ENCODE measurements at regions not wholly inside any gene's neighbourhood (a gene's known extent, or its start where the extent isn't known, plus 50 kb on each side); places are given as distances from the start of the nearest gene placed in this dataset.
"Not testable (repeated sequence)": the region's sequence is repeated elsewhere in the genome, so short reads cannot be mapped to it uniquely, and the experiment has no call there.

DNA sequence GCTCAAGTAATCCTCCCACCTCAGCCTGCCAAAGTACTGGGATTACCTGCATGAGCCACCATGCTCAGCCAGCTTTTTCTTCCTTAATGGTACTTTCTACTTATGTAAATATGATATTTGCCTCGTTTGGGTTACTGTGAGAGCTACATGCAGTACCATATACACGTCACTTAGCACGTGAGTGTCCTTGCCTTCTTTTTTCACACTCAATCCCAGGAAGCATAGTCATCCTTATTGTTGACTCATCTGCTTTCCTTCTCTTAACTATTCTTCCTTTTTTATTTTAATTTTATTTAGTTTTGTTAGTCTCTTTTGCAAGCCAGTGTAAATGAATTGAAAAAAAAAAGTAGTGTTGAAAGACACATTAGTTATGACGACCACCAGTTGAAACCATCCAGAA lies 205.9 kb downstream of the HIPK3 start:
- no peak for DNase-seq (ENCODE audit: low spot score)

DNA sequence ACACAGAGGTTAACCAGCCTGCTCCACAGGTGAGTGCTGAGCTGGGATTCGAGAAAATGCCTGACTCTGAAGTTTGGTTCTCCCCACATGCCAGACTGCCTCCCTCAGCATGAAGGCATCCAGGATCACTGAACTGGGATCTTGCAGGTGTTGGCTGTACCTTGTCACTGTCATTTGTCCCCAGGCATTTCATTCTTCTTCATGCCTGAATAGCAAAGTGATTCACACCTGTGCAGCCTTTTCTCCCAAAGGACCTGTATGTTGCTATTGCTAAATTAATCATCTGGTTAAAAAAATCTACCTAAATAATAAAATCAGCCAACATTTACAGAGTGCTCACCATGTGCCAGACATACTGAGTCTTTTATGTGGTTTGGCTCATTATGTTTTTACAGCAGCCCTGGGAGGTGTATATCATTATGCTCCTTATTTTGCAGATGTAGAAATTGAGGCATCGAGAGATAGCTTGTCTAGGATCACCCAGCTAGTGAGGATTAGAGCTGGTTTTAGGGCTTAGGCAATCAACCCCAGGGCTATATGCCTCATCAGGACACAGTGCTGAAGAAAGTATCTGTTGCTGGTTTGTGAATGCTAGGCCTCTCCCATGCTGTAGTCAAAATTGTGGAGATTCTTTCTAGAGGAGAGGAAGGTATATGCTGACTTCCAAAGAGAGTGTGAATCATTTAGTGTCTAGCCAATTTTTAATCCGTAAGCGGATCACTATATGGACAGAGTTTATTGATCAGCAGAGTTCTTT lies 204.4 kb downstream of the HIPK3 start:
- no peak for DNase-seq (ENCODE audit: low spot score)

GRCh38 chr11:33457948-33458347 lies 200.8 kb downstream of the HIPK3 start:
- no peak for DNase-seq (ENCODE audit: low spot score)

GRCh38 chr11:33455867-33456463 lies 198.8 kb downstream of the HIPK3 start:
- DNase-seq (ENCODE audit: low spot score), result no peak

- no peak for DNase-seq (ENCODE audit: low spot score)
Measured at GRCh38 chr11:33454264-33454663, 197.1 kb downstream of the HIPK3 start.

DNA sequence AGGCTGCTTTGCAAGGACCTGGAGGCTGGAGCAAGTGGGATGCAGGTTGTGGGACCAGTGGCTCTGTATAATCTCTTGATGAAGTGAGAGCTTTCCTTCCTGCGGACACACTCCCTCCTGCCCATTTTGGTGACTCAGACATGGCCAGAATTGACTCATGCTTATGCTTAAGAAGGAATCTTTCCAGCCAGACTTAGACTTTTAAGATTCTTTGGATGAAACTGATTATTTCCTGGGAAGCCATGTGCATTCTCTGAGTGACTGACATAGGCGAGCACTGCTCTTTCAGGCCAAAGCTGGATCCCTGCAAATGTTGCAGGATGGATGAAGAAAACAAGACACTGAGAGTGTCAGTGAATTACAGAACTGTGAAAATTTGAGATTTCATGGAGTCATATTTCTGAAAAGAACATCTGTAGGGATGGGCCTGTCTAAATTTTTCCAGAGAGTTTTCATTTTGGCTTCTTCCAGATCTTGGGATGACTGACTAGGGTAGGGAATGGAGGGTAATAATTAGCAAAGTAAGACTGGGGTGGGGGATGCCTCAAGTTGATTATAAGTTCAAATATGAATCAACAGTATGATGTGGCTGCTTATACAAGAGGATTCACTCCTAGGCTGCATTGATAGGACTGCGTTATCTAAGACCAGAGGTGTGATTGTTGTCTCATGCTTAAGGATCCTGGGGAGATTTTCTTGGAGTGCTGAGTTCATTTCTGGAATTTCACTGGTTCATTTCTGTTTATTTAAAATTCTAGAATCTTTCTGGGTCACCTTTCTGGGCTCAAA lies 195.8 kb downstream of the HIPK3 start:
- peak; percentile 59 for DNase-seq (ENCODE audit: low spot score)

GRCh38 chr11:33451364-33451763 lies 194.2 kb downstream of the HIPK3 start:
- DNase-seq (ENCODE audit: low spot score), result no peak

GRCh38 chr11:33449798-33450197 lies 192.6 kb downstream of the HIPK3 start:
- DNase-seq (ENCODE audit: low spot score), result no peak

GRCh38 chr11:33448461-33449130 lies 191.4 kb downstream of the HIPK3 start:
- DNase-seq (ENCODE audit: low spot score), result no peak

GRCh38 chr11:33445761-33446161 lies 188.6 kb downstream of the HIPK3 start:
- no peak for DNase-seq (ENCODE audit: low spot score)

DNA sequence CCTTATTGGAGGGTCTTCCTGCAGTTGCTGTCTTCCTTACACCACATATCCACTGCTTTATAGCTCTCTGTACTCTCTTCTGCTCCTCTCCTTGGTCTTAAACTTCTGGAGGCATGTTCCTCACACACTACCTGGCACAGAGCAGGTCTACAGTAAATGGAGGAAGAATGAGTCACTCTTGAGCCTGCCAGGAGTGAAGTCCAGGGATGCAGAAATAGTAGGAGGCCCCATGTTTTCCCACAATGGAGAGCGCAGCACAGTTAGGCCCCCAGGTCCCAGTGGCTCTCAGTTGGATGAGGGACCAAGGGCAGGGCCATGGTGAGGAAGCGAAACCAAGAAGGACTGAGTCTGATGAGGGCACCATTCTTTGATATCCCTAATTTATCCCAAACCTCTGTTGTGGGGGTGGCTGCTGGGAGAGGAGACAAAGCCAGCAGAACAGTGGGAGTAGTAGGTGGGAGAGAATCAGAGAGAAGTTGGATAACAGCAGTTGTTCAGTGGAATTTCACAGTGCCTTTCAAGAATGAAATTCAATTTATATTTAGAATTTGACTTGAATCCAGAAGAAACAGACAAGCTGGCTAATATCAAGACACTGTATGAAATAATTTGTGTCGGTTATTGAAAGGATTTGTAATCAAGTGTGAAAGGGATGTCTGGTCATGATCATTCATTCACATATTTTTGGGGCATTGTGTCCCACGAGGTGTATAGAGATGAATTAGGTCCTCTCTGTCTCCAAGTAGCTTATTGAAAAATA lies 187.8 kb downstream of the HIPK3 start:
- DNase-seq (ENCODE audit: low spot score), result no peak

GRCh38 chr11:33443684-33444083 lies 186.5 kb downstream of the HIPK3 start:
- DNase-seq (ENCODE audit: low spot score), result no peak

GRCh38 chr11:33438301-33438700 lies 181.1 kb downstream of the HIPK3 start:
- no peak for DNase-seq (ENCODE audit: low spot score)

GRCh38 chr11:33437529-33437928 lies 180.3 kb downstream of the HIPK3 start:
- DNase-seq (ENCODE audit: low spot score), result no peak

DNA sequence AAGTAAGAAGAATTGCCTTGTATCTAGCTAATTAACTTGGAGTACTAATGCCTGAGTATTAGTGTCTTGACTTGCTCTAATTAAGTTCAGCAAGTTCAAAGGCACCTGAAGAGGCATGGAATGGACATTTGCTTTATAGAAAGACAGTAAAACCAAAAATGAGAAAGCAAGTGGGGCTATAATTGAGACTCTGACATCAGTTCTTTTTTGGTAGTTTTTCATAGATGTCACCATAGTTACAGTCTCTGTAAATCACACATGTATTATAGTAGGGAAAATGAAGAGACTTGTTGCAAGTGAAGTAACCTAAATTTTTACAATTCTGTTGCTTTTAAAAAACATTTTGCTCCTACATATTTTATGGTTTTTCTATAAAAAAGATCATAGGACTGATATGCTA lies 178.0 kb downstream of the HIPK3 start:
- no peak for DNase-seq (ENCODE audit: low spot score)

DNA sequence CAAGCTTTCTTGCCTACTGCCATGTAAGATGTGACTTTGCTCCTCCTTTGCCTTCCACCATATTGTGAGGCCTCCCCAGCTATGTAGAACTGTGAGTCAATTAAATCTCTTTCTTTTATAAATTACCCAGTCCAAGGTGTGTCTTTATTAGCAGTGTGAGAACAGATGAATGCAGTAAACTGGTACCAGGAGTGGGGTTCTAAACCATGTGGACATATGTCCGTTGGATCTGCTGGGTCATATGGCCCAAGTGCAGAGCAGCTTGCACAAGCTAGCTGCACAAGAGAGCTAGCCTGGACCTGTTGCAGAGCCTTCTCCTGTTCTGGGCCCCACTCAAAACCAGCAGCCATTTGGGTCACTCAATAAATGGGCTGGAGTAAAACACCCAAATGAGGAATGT lies 177.1 kb downstream of the HIPK3 start:
- no peak for DNase-seq (ENCODE audit: low spot score)

- not testable (repeated sequence) for DNase-seq (ENCODE audit: low spot score)
Measured at GRCh38 chr11:33428435-33428834, 171.3 kb downstream of the HIPK3 start.

DNA sequence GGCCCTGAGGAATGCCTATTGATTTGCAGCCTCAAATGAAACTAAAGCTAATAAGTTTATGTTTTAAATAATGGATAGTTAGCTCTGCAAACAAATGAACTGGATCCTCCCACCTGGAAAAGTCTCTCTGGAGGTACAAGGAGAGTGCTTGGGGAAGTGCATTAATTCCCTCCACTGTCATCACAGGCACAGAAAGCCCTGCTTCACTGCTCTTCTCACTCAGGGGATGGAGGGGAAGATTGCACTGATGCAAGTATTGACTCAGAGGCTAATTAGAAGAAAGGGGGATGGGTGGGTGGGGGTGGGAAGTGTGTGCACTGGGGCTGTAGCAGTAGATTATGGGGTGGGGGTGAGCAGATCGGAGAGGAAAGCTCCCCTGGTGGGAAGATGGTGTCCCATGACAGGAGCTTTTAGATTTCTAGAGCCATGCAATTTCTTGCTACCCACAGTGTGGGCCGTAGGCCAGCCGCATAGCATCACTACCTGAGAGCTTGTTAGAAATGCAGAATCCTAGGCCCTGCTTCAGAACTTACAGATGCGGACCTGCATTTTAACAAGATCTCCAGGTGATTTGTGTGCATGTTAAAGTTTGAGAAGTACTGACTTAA lies 163.9 kb downstream of the HIPK3 start:
- no peak for DNase-seq (ENCODE audit: low spot score)

GRCh38 chr11:33419924-33420323 lies 162.7 kb downstream of the HIPK3 start:
- DNase-seq (ENCODE audit: low spot score), result no peak

GRCh38 chr11:33417121-33417520 lies 159.9 kb downstream of the HIPK3 start:
- no peak for DNase-seq (ENCODE audit: low spot score)

DNA sequence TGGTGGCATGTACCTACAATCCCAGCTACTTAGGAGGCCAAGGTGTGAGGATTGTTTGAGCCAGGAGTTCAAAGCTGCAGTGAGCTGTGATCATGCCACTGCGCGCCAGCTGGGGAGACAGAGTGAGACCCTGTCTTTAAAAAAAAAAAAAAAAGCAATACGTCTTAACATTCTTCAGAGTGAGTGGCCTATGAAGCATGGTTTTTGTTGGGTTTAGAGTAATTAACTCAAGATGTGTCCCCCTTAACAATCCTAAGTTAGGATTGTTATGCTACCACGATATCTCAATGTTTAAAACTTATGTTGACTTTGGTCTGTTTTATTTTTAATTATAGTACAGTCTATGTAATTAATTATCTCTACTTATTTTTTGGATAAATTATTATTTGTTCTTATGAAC lies 156.1 kb downstream of the HIPK3 start:
- DNase-seq (ENCODE audit: low spot score), result no peak

Measured in H4 (cell line).